ENCODE measurements at regions not wholly inside any gene's neighbourhood (a gene's known extent, or its start where the extent isn't known, plus 50 kb on each side); places are given as distances from the start of the nearest gene placed in this dataset.

DNA sequence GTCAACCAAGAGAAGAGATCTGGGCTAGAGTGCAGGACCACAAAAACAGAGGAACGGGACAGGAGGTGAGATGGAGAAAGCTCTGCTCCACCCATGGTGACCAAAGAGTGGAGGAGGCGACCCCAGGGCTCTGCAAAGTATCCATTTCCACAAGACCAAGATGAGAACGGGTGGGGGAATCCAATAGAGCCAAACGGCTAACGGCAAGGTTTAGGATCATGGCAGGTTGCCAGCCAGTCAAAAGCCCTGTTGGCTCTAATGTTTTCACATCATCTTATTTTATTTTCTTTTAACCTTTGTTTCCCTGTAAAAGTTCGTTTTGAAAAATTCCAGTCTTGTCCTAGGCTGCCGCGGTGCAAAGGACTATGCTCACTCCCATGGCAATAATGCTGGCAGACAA, 52.1 kb upstream of the CHST1 start:
- Histone ChIP-seq H3K4me1 (no peaks in the 10 kb centered on the region), H3K9me3 (no peaks in the 10 kb centered on the region), H3K27me3 (no peaks in the 10 kb centered on the region), H3K4me3 (no peak overlapping the region), H3K27ac (no peak overlapping the region), H3K36me3 (no peaks in the 10 kb centered on the region)
- WGBS, 2 donors: 71 to 80% methylated on average over 8 of the region's 8 CpGs
- no peak for ATAC-seq
- intact Hi-C loops (cut with DNase I): no loop called here
- TF ChIP-seq, protein P1, sequence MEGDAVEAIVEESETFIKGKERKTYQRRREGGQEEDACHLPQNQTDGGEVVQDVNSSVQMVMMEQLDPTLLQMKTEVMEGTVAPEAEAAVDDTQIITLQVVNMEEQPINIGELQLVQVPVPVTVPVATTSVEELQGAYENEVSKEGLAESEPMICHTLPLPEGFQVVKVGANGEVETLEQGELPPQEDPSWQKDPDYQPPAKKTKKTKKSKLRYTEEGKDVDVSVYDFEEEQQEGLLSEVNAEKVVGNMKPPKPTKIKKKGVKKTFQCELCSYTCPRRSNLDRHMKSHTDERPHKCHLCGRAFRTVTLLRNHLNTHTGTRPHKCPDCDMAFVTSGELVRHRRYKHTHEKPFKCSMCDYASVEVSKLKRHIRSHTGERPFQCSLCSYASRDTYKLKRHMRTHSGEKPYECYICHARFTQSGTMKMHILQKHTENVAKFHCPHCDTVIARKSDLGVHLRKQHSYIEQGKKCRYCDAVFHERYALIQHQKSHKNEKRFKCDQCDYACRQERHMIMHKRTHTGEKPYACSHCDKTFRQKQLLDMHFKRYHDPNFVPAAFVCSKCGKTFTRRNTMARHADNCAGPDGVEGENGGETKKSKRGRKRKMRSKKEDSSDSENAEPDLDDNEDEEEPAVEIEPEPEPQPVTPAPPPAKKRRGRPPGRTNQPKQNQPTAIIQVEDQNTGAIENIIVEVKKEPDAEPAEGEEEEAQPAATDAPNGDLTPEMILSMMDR (IDR thresholded peaks at IDR 0.05): no peak
- DNase-seq: no peak
- FAIRE-seq: no peak

DNA sequence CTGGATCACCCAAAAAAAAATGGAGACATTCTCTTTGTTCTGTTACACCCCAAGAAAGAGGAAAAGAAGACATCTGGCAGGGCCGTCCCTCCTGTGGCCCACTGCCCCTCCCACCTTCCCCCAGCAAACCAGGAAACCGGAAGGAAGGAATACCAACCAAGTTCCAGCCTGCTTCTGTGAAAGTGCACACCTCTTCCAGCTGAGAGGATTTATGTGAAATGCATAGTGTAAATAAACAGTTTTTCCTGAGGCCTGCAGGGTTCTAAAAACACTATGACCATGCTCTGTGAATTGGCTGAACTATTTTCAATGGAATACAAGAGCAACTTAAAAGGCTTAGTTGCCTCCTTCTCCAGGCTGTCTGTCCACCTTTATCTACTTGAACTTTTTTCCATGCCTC, 50.0 kb upstream of the CHST1 start:
- no peaks in the 10 kb centered on the region for H3K4me1 ChIP-seq
- WGBS, 2 donors: 67 to 76% methylated on average over 2 of the region's 2 CpGs
- no peaks in the 10 kb centered on the region for H3K9me3 ChIP-seq
- ATAC-seq (no peak), DNase-seq (no peak), FAIRE-seq (no peak)
- no peaks in the 10 kb centered on the region for H3K27me3 ChIP-seq
- intact Hi-C loops (cut with DNase I): no loop called here
- H3K27ac ChIP-seq: no peak overlapping the region
- H3K4me3 ChIP-seq: no peak overlapping the region
- no peaks in the 10 kb centered on the region for H3K36me3 ChIP-seq
- TF ChIP-seq, protein P1 (IDR thresholded peaks at IDR 0.05): no peak

All from pancreas (tissue), 10 donors.